HT1080 (cell line): ENCODE measurements at regions not wholly inside any gene's neighbourhood (a gene's known extent, or its start where the extent isn't known, plus 50 kb on each side); places are given as distances from the start of the nearest gene placed in this dataset.
"Not testable (repeated sequence)": the region's sequence is repeated elsewhere in the genome, so short reads cannot be mapped to it uniquely, and the experiment has no call there.

Source experiments
- DNase-seq: peaks from one replicate; pipeline ENCODE4 v3.0.0-alpha.2; 2015; ENCODE audit warnings: low read depth

- not testable (repeated sequence) for DNase-seq
Observed at GRCh38 chr2:66632882-66633281, 198.0 kb downstream of the MEIS1 start.

GRCh38 chr2:66633631-66634030 is 198.7 kb downstream of the MEIS1 start:
- no peak for DNase-seq

GRCh38 chr2:66634784-66635183 is 199.9 kb downstream of the MEIS1 start:
- no peak for DNase-seq

GRCh38 chr2:66641685-66642084 is 206.8 kb downstream of the MEIS1 start:
- no peak for DNase-seq

GRCh38 chr2:66648081-66648480 is 213.2 kb downstream of the MEIS1 start:
- DNase-seq, result not testable (repeated sequence)

GRCh38 chr2:66649006-66649405 is 214.1 kb downstream of the MEIS1 start:
- DNase-seq, result no peak

- DNase-seq, result no peak
Observed at GRCh38 chr2:66651295-66651694, 216.4 kb downstream of the MEIS1 start.

- no peak for DNase-seq
Observed at GRCh38 chr2:66660804-66661203, 225.9 kb downstream of the MEIS1 start.

GRCh38 chr2:66661253-66662173 is 226.6 kb downstream of the MEIS1 start:
- no peak for DNase-seq

- DNase-seq, result peak; percentile 6
Observed at GRCh38 chr2:66665124-66665984, 230.4 kb downstream of the MEIS1 start.

GRCh38 chr2:66667301-66667700 is 232.4 kb downstream of the MEIS1 start:
- DNase-seq, result no peak

GRCh38 chr2:66673286-66673685 is 238.4 kb downstream of the MEIS1 start:
- no peak for DNase-seq

GRCh38 chr2:66674087-66674486 is 239.2 kb downstream of the MEIS1 start:
- DNase-seq, result no peak

GRCh38 chr2:66675591-66675990 is 240.7 kb downstream of the MEIS1 start:
- DNase-seq, result no peak

GRCh38 chr2:66679442-66679841 is 244.5 kb downstream of the MEIS1 start:
- DNase-seq, result no peak

GRCh38 chr2:66682476-66682875 is 247.6 kb downstream of the MEIS1 start:
- DNase-seq, result no peak

GRCh38 chr2:66683064-66683463 is 248.1 kb downstream of the MEIS1 start:
- DNase-seq, result no peak

GRCh38 chr2:66683599-66683998 is 248.7 kb downstream of the MEIS1 start:
- DNase-seq, result no peak

- no peak for DNase-seq
Observed at GRCh38 chr2:66684289-66684688, 249.4 kb downstream of the MEIS1 start.

GRCh38 chr2:66686755-66687154 is 251.8 kb downstream of the MEIS1 start:
- no peak for DNase-seq

- no peak for DNase-seq
Observed at GRCh38 chr2:66688951-66689350, 254.0 kb downstream of the MEIS1 start.

GRCh38 chr2:66689456-66690051 is 254.6 kb downstream of the MEIS1 start:
- no peak for DNase-seq
